Endodermal cell (in vitro differentiated cells): ENCODE measurements at regions not wholly inside any gene's neighbourhood (a gene's known extent, or its start where the extent isn't known, plus 50 kb on each side); places are given as distances from the start of the nearest gene placed in this dataset.

Source experiments
- DNase-seq: peaks from one replicate; pipeline ENCODE4 v3.0.0-alpha.2; 2017
- H3K27ac ChIP-seq: 2 replicates; pipeline ENCODE4 v1.5.1; 2013; ENCODE audit warnings: mild to moderate bottlenecking, low read depth, low read length, moderate library complexity
- H3K27me3 ChIP-seq: 2 replicates; pipeline ENCODE4 v1.6.1; 2013; ENCODE audit warnings: mild to moderate bottlenecking, low read length, moderate library complexity; ENCODE audit not compliant: insufficient read depth, control insufficient read depth, poor library complexity, severe bottlenecking
- H3K36me3 ChIP-seq: 2 replicates; pipeline ENCODE4 v1.7.0; 2013; ENCODE audit warnings: mild to moderate bottlenecking, low read length, moderate library complexity; ENCODE audit not compliant: control insufficient read depth, insufficient read depth
- H3K4me1 ChIP-seq: one replicate; pipeline ENCODE4 v1.7.0; 2013; ENCODE audit warnings: low read length; ENCODE audit not compliant: control insufficient read depth, insufficient read depth
- H3K4me3 ChIP-seq: 2 replicates; pipeline ENCODE4 v1.5.1; 2013; ENCODE audit warnings: mild to moderate bottlenecking, low read length, moderate library complexity
- H3K9ac ChIP-seq: 2 replicates; pipeline ENCODE4 v1.6.1; 2013; ENCODE audit warnings: mild to moderate bottlenecking, low read length, moderate library complexity; ENCODE audit not compliant: poor library complexity, severe bottlenecking; ENCODE audit errors: extremely low read depth
- H3K9me3 ChIP-seq: 2 replicates; pipeline ENCODE4 v1.6.1; 2013; ENCODE audit warnings: mild to moderate bottlenecking, low read length, moderate library complexity; ENCODE audit not compliant: control insufficient read depth
- H3K27ac Mint-ChIP-seq: 2 replicates; pipeline ENCODE4 v1.8.0; 2020; ENCODE audit warnings: mixed read lengths
- H3K27me3 Mint-ChIP-seq: 2 replicates; pipeline ENCODE4 v1.8.0; 2021; ENCODE audit warnings: mild to moderate bottlenecking, mixed read lengths; ENCODE audit not compliant: insufficient read depth
- H3K36me3 Mint-ChIP-seq: 2 replicates; pipeline ENCODE4 v1.8.0; 2020; ENCODE audit warnings: low read depth, mixed read lengths
- H3K4me1 Mint-ChIP-seq: 2 replicates; pipeline ENCODE4 v1.8.0; 2020; ENCODE audit warnings: mixed read lengths
- H3K4me3 Mint-ChIP-seq: 2 replicates; pipeline ENCODE4 v1.8.0; 2020; ENCODE audit warnings: mild to moderate bottlenecking, moderate library complexity, mixed read lengths
- H3K9me3 Mint-ChIP-seq: 2 replicates; pipeline ENCODE4 v1.8.0; 2020; ENCODE audit warnings: mild to moderate bottlenecking, mixed read lengths
- CTCF ChIP-seq: fragments of 200-600 bp; sonication (generic); conservative IDR thresholded peaks from 2 replicates; pipeline ENCODE4 v1.5.0; 2021; ENCODE audit warnings: antibody characterized with exemption, mild to moderate bottlenecking
- WGBS, 2 experiments: methylation state at CpG; one replicate each; pipeline versions ENCODE4 v1.1.5 to v1.1.7; 2013; ENCODE audit warnings: missing lambda C conversion rate in 2 of 2, mixed read lengths in 1 of 2; ENCODE audit not compliant: insufficient coverage in 1 of 2, insufficient read length in 1 of 2; 5-methylcytosine and 5-hydroxymethylcytosine counted together

DNA sequence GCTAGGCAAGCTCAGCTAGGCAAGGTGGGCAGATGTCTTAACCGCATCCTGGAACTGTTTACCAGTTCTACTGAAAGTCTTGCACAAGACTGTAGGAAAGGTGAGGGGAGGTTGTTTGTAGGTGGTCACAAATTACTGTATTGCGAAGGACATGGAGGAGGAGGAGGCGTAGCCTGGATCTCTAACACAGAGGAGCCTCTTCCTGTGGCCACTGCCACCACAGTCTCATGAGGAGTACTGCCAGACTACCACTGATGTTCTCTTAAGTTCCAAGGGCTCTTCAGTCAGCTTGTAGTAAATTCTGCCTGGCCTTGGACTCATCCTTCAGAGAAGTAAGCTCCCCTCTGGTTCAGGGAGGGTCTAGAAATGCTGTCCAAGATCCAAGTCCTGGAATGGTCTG is 258.6 kb downstream of the FAT4 start:
- Mint-ChIP-seq H3K27ac (no peak overlapping the region), H3K4me3 (no peak overlapping the region), H3K27me3 (no peaks in the 10 kb centered on the region), H3K9me3 (peaks cover 20% of the 10 kb centered on the region), H3K36me3 (no peaks in the 10 kb centered on the region), H3K4me1 (no peaks in the 10 kb centered on the region)
- Histone ChIP-seq H3K27me3 (no peaks in the 10 kb centered on the region), H3K27ac (no peak overlapping the region), H3K9ac (no peak overlapping the region), H3K9me3 (no peaks in the 10 kb centered on the region), H3K4me3 (no peak overlapping the region), H3K36me3 (no peaks in the 10 kb centered on the region), H3K4me1 (no peaks in the 10 kb centered on the region)
- no peak for DNase-seq
- WGBS, 2 experiments: 93 to 95% methylated on average over 3 of the region's 3 CpGs
- no peak for TF ChIP-seq CTCF

GRCh38 chr4:125573786-125574185 is 259.0 kb downstream of the FAT4 start:
- no peak overlapping the region for H3K9ac ChIP-seq
- H3K4me1 ChIP-seq: no peaks in the 10 kb centered on the region
- 86% methylated on average over 1 of the region's 1 CpG; no CpG with 5 or more reads in 1 of the 2 experiments for WGBS, 2 experiments
- Mint-ChIP-seq H3K27ac (no peak overlapping the region), H3K36me3 (no peaks in the 10 kb centered on the region), H3K9me3 (peaks cover 15% of the 10 kb centered on the region), H3K4me1 (no peaks in the 10 kb centered on the region), H3K27me3 (no peaks in the 10 kb centered on the region), H3K4me3 (no peak overlapping the region)
- H3K27ac ChIP-seq: no peak overlapping the region
- H3K9me3 ChIP-seq: no peaks in the 10 kb centered on the region
- no peak overlapping the region for H3K4me3 ChIP-seq
- no peaks in the 10 kb centered on the region for H3K27me3 ChIP-seq
- H3K36me3 ChIP-seq: no peaks in the 10 kb centered on the region
- DNase-seq: no peak
- TF ChIP-seq CTCF: no peak

DNA sequence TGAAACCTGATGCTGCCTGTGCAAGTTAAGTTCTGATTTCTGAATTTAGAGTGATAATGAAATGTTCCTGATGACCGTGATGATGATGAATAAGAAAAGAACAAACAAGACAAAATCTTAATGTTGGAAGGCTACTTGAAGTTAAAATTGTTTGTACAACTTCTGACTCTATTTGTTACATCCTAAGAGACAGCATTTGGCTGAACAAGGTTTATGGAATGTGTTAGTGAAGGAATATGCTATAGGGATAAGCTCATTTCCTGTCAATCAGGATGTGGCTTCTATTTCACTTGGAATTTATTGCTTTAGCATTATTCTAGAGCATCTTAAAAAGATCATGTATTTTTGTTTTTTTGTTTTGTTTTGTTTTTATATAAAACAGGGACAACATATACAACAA is 267.5 kb downstream of the FAT4 start:
- Mint-ChIP-seq H3K9me3 (no peaks in the 10 kb centered on the region), H3K27me3 (no peaks in the 10 kb centered on the region), H3K27ac (no peak overlapping the region), H3K4me1 (no peaks in the 10 kb centered on the region), H3K36me3 (no peaks in the 10 kb centered on the region), H3K4me3 (no peak overlapping the region)
- DNase-seq: no peak
- no peaks in the 10 kb centered on the region for H3K36me3 ChIP-seq
- no peaks in the 10 kb centered on the region for H3K4me1 ChIP-seq
- TF ChIP-seq CTCF: no peak
- no peaks in the 10 kb centered on the region for H3K27me3 ChIP-seq
- H3K9ac ChIP-seq: no peak overlapping the region
- WGBS, 2 experiments: 82 to 100% methylated on average over 1 of the region's 1 CpG
- no peak overlapping the region for H3K4me3 ChIP-seq
- H3K27ac ChIP-seq: no peak overlapping the region
- no peaks in the 10 kb centered on the region for H3K9me3 ChIP-seq
